ENCODE measurements at regions not wholly inside any gene's neighbourhood (a gene's known extent, or its start where the extent isn't known, plus 50 kb on each side); places are given as distances from the start of the nearest gene placed in this dataset.

DNA sequence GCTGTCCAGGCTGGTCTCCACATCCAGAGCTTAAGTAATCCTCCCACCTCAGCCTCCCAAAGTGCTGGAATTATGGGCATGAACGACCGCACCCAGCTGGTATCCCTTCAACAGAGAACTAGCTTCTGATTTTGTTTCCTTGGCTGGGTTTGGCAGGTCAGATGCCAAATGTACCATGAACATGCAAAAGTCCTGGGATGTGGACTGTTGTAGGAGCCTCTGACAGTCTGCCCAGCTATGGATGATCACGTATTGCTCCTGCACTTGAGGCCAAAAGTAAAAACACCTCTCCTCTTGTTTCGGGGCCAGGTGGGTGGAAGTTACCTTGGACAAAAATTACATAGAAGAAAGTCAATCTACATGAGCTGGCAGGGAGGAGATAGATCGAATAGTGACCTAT is 699.5 kb downstream of the TYW1 start:
- Histone ChIP-seq H2AFZ (no peak overlapping the region), H3K4me2 (ENCODE audit: unreplicated experiment) (no peak overlapping the region), H3K9me2 (ENCODE audit: insufficient read depth) (no peaks in the 10 kb centered on the region), H4K20me1 (ENCODE audit: insufficient read depth) (no peaks in the 10 kb centered on the region), H3K9ac (no peak overlapping the region), H3K79me2 (ENCODE audit: insufficient read depth) (no peaks in the 10 kb centered on the region), H3F3A (ENCODE audit: insufficient read depth) (no peaks in the 10 kb centered on the region), H3K27ac (no peak overlapping the region), H3K27me3 (replicated peaks; ENCODE audit: insufficient read depth) (no peaks in the 10 kb centered on the region), H3K4me1 (ENCODE audit: insufficient read depth) (no peaks in the 10 kb centered on the region), H3K36me3 (ENCODE audit: low read depth) (no peaks in the 10 kb centered on the region), H3K4me3 (no peak overlapping the region), H3K9me3 (ENCODE audit: low read depth) (no peaks in the 10 kb centered on the region)
- DNase-seq: no peak
- TF ChIP-seq EZH2 (IDR thresholded peaks at IDR 0.05; ENCODE audit: insufficient read depth, poor library complexity, severe bottlenecking) (no peak), EZH2phosphoT487 (IDR thresholded peaks at IDR 0.05; ENCODE audit: insufficient read depth, low read depth) (no peak)
- in situ Hi-C loops (cut with MboI): no loop called here
- 22 to 26% methylated on average over 5 of the region's 5 CpGs for WGBS, 2 experiments (ENCODE audit: low coverage in 1 of 2, low lambda C conversion rate in 2 of 2, missing lambda C conversion rate in 2 of 2)

DNA sequence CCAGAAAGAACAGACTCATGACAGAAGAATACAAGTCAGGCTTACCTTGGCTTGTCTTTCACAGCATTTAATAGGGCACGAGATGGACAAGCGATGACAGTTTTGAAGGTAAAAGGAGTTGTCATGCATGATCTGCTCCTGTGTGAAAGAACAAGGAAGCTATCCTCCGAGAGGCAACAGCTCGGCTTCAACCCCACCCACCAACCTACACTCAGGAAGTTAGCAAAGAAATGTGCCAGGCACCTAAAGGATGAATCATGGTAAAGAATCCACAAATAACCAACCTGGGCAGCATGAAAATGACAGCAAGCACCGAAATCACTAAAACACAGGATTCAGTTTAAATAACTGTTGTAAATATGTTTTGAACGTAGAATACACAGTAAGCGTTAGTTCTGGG is 700.2 kb downstream of the TYW1 start:
- Histone ChIP-seq H3F3A (ENCODE audit: insufficient read depth) (no peaks in the 10 kb centered on the region), H3K4me3 (no peak overlapping the region), H3K4me1 (ENCODE audit: insufficient read depth) (no peaks in the 10 kb centered on the region), H4K20me1 (ENCODE audit: insufficient read depth) (no peaks in the 10 kb centered on the region), H3K4me2 (ENCODE audit: unreplicated experiment) (no peak overlapping the region), H3K27ac (no peak overlapping the region), H3K9me3 (ENCODE audit: low read depth) (no peaks in the 10 kb centered on the region), H3K27me3 (replicated peaks; ENCODE audit: insufficient read depth) (no peaks in the 10 kb centered on the region), H3K36me3 (ENCODE audit: low read depth) (no peaks in the 10 kb centered on the region), H3K79me2 (ENCODE audit: insufficient read depth) (no peaks in the 10 kb centered on the region), H3K9me2 (ENCODE audit: insufficient read depth) (no peaks in the 10 kb centered on the region), H2AFZ (no peak overlapping the region), H3K9ac (no peak overlapping the region)
- in situ Hi-C loops (cut with MboI): no loop called here
- DNase-seq: no peak
- TF ChIP-seq EZH2 (IDR thresholded peaks at IDR 0.05; ENCODE audit: insufficient read depth, poor library complexity, severe bottlenecking): no peak
- no peak for TF ChIP-seq EZH2phosphoT487 (IDR thresholded peaks at IDR 0.05; ENCODE audit: insufficient read depth, low read depth)
- 38 to 40% methylated on average over 7 of the region's 7 CpGs for WGBS, 2 experiments (ENCODE audit: low coverage in 1 of 2, low lambda C conversion rate in 2 of 2, missing lambda C conversion rate in 2 of 2)

- no peak overlapping the region for H3K4me2 ChIP-seq (ENCODE audit: unreplicated experiment)
- 23% methylated on average over 6 of the region's 6 CpGs for WGBS, 2 experiments (ENCODE audit: low coverage in 1 of 2, low lambda C conversion rate in 2 of 2, missing lambda C conversion rate in 2 of 2)
- in situ Hi-C loops (cut with MboI): no loop called here
Measured at GRCh38 chr7:67698354-67698753, 701.7 kb downstream of the TYW1 start.

GRCh38 chr7:67705850-67706249 is 709.2 kb downstream of the TYW1 start:
- no peaks in the 10 kb centered on the region for H4K20me1 ChIP-seq (ENCODE audit: insufficient read depth)
- DNase-seq: no peak
- H3K4me2 ChIP-seq (ENCODE audit: unreplicated experiment): no peak overlapping the region
- H3K9ac ChIP-seq: no peak overlapping the region
- no peak overlapping the region for H3K27ac ChIP-seq
- H3K27me3 ChIP-seq (replicated peaks; ENCODE audit: insufficient read depth): no peaks in the 10 kb centered on the region
- in situ Hi-C loops (cut with MboI): no loop called here
- H3K9me2 ChIP-seq (ENCODE audit: insufficient read depth): no peaks in the 10 kb centered on the region
- no peaks in the 10 kb centered on the region for H3K9me3 ChIP-seq (ENCODE audit: low read depth)
- 2 to 3% methylated on average over 2 of the region's 2 CpGs for WGBS, 2 experiments (ENCODE audit: low coverage in 1 of 2, low lambda C conversion rate in 2 of 2, missing lambda C conversion rate in 2 of 2)
- H2AFZ ChIP-seq: no peak overlapping the region
- no peaks in the 10 kb centered on the region for H3F3A ChIP-seq (ENCODE audit: insufficient read depth)
- no peaks in the 10 kb centered on the region for H3K36me3 ChIP-seq (ENCODE audit: low read depth)
- TF ChIP-seq EZH2 (IDR thresholded peaks at IDR 0.05; ENCODE audit: insufficient read depth, poor library complexity, severe bottlenecking) (no peak), EZH2phosphoT487 (IDR thresholded peaks at IDR 0.05; ENCODE audit: insufficient read depth, low read depth) (no peak)
- no peaks in the 10 kb centered on the region for H3K79me2 ChIP-seq (ENCODE audit: insufficient read depth)
- H3K4me1 ChIP-seq (ENCODE audit: insufficient read depth): no peaks in the 10 kb centered on the region
- H3K4me3 ChIP-seq: no peak overlapping the region

More at GRCh38 chr7:67698354-67698753, 701.7 kb downstream of the TYW1 start:
- Histone ChIP-seq H4K20me1 (ENCODE audit: insufficient read depth) (no peaks in the 10 kb centered on the region), H3F3A (ENCODE audit: insufficient read depth) (no peaks in the 10 kb centered on the region), H3K9me2 (ENCODE audit: insufficient read depth) (no peaks in the 10 kb centered on the region), H2AFZ (no peak overlapping the region), H3K27ac (no peak overlapping the region), H3K36me3 (ENCODE audit: low read depth) (no peaks in the 10 kb centered on the region), H3K9me3 (ENCODE audit: low read depth) (no peaks in the 10 kb centered on the region), H3K4me3 (no peak overlapping the region), H3K79me2 (ENCODE audit: insufficient read depth) (no peaks in the 10 kb centered on the region), H3K9ac (no peak overlapping the region), H3K4me1 (ENCODE audit: insufficient read depth) (no peaks in the 10 kb centered on the region), H3K27me3 (replicated peaks; ENCODE audit: insufficient read depth) (no peaks in the 10 kb centered on the region)
- no peak for DNase-seq
- TF ChIP-seq EZH2 (IDR thresholded peaks at IDR 0.05; ENCODE audit: insufficient read depth, poor library complexity, severe bottlenecking) (no peak), EZH2phosphoT487 (IDR thresholded peaks at IDR 0.05; ENCODE audit: insufficient read depth, low read depth) (no peak)

DNA sequence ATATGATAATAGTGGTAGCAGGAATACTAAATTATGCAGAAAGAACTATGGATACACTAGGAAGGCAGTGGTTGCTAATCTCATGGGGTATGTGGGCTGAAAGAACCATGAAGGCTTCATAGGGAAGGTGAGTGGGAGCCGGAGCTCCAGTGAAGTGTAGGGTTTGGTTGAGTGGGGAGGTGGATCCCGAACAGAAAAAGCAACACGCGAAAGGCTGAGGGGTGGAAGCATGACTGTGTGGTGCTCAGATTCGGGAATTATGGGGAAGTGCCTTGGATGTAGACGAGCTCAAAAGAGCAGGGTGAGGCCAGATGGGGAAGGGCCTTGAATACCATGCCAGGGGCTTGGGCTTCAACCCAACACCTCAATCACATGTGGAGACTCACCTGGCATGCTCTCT is 715.1 kb downstream of the TYW1 start:
- Histone ChIP-seq H3K27ac (no peak overlapping the region), H3K4me2 (ENCODE audit: unreplicated experiment) (no peak overlapping the region), H3K79me2 (ENCODE audit: insufficient read depth) (no peaks in the 10 kb centered on the region), H3K27me3 (replicated peaks; ENCODE audit: insufficient read depth) (no peaks in the 10 kb centered on the region), H3F3A (ENCODE audit: insufficient read depth) (no peaks in the 10 kb centered on the region), H2AFZ (no peak overlapping the region), H4K20me1 (ENCODE audit: insufficient read depth) (no peaks in the 10 kb centered on the region), H3K4me1 (ENCODE audit: insufficient read depth) (no peaks in the 10 kb centered on the region), H3K9me3 (ENCODE audit: low read depth) (no peaks in the 10 kb centered on the region), H3K4me3 (no peak overlapping the region), H3K36me3 (ENCODE audit: low read depth) (no peaks in the 10 kb centered on the region), H3K9me2 (ENCODE audit: insufficient read depth) (no peaks in the 10 kb centered on the region), H3K9ac (no peak overlapping the region)
- DNase-seq: no peak
- in situ Hi-C loops (cut with MboI): no loop called here
- WGBS, 2 experiments (ENCODE audit: low coverage in 1 of 2, low lambda C conversion rate in 2 of 2, missing lambda C conversion rate in 2 of 2): 25 to 28% methylated on average over 6 of the region's 6 CpGs
- TF ChIP-seq EZH2phosphoT487 (IDR thresholded peaks at IDR 0.05; ENCODE audit: insufficient read depth, low read depth) (no peak), EZH2 (IDR thresholded peaks at IDR 0.05; ENCODE audit: insufficient read depth, poor library complexity, severe bottlenecking) (no peak)

All from GM23248 (cell line).